Natural killer cell (primary cell): ENCODE measurements at regions not wholly inside any gene's neighbourhood (a gene's known extent, or its start where the extent isn't known, plus 50 kb on each side); places are given as distances from the start of the nearest gene placed in this dataset.

Experiments used
- ATAC-seq, 3 donors: fragments of 150-1000 bp in 2 of 3; fragments of 200-7000 bp in 1 of 3; cut with Tn5 transposase; 1 replicate in 1 of 3; 2 replicates in 2 of 3; pipeline ENCODE4 v1.10.0; 2021; ENCODE audit warnings: mild to moderate bottlenecking in 2 of 3, moderate library complexity in 2 of 3
- DNase-seq, 2 donors: peaks; one replicate each; pipeline versions ENCODE4 v3.0.0 to v3.0.0-alpha.2; 2013 to 2021; ENCODE audit warnings: mixed read lengths in 1 of 2
- H3K27ac ChIP-seq: one replicate; pipeline ENCODE4 v1.5.1; 2013; ENCODE audit warnings: mild to moderate bottlenecking, low read length
- H3K27me3 ChIP-seq: one replicate; pipeline ENCODE4 v1.6.1; 2013; ENCODE audit warnings: low read length; ENCODE audit not compliant: control insufficient read depth, insufficient read depth
- H3K36me3 ChIP-seq: one replicate; pipeline ENCODE4 v1.6.1; 2013; ENCODE audit warnings: low read length; ENCODE audit not compliant: control insufficient read depth, insufficient read depth
- H3K4me1 ChIP-seq: one replicate; pipeline ENCODE4 v1.6.1; 2013; ENCODE audit warnings: low read length; ENCODE audit not compliant: control insufficient read depth, insufficient read depth
- H3K4me3 ChIP-seq: one replicate; pipeline ENCODE4 v1.5.1; 2013; ENCODE audit warnings: low read length
- H3K9me3 ChIP-seq: one replicate; pipeline ENCODE4 v1.6.1; 2013; ENCODE audit warnings: low read length; ENCODE audit not compliant: control insufficient read depth, insufficient read depth
- H3K27ac Mint-ChIP-seq, 2 donors: one replicate each; pipeline ENCODE4 v1.8.0; 2022; ENCODE audit warnings: mild to moderate bottlenecking in 2 of 2, mixed read lengths in 2 of 2, moderate library complexity in 1 of 2
- H3K27me3 Mint-ChIP-seq, 2 donors: one replicate each; pipeline ENCODE4 v1.8.0; 2022; ENCODE audit warnings: low read depth in 2 of 2, mixed read lengths in 2 of 2
- H3K36me3 Mint-ChIP-seq: one replicate; pipeline ENCODE4 v1.8.0; 2022; ENCODE audit warnings: mixed read lengths
- H3K4me1 Mint-ChIP-seq, 2 donors: one replicate each; pipeline ENCODE4 v1.8.0; 2022; ENCODE audit warnings: mixed read lengths in 2 of 2
- H3K4me3 Mint-ChIP-seq: one replicate; pipeline ENCODE4 v1.8.0; 2022; ENCODE audit warnings: mild to moderate bottlenecking, moderate library complexity, mixed read lengths
- H3K9me3 Mint-ChIP-seq, 2 donors: one replicate each; pipeline ENCODE4 v1.8.0; 2022; ENCODE audit warnings: mixed read lengths in 2 of 2
- WGBS: methylation state at CpG from one replicate; pipeline ENCODE4 v1.1.7; 2013; ENCODE audit warnings: missing lambda C conversion rate; ENCODE audit not compliant: insufficient coverage; 5-methylcytosine and 5-hydroxymethylcytosine counted together
- intact Hi-C: fragments of 100-400 bp; cut with micrococcal nuclease; formaldehyde crosslinking; loops from one replicate; pipeline ENCODE4 v1.14.2; 2022
- TF ChIP-seq, protein P1 (sequence below): fragments of 200-600 bp; IDR thresholded peaks from one replicate; pipeline ENCODE4 v1.8.0; 2022; ENCODE audit warnings: antibody characterized with exemption

GRCh38 chr17:43314611-43315011 lies 80.8 kb upstream of the RNU2-1 start:
- no peaks in the 10 kb centered on the region for H3K36me3 ChIP-seq
- WGBS: 93% methylated on average over 3 of the region's 3 CpGs
- DNase-seq (peak in 1 of 2 donors; percentile 24), ATAC-seq (no peak)
- H3K27ac ChIP-seq: no peak overlapping the region
- H3K9me3 Mint-ChIP-seq: peaks cover 0 to 3% of the 10 kb centered on the region in 2 donors
- no peaks in the 10 kb centered on the region for H3K27me3 Mint-ChIP-seq
- no peak overlapping the region for H3K4me3 Mint-ChIP-seq
- peaks cover 0 to 13% of the 10 kb centered on the region in 2 donors for H3K4me1 Mint-ChIP-seq
- H3K27me3 ChIP-seq: no peaks in the 10 kb centered on the region
- H3K9me3 ChIP-seq: peaks cover 4% of the 10 kb centered on the region
- H3K36me3 Mint-ChIP-seq: no peaks in the 10 kb centered on the region
- no peak overlapping the region for H3K4me3 ChIP-seq
- H3K4me1 ChIP-seq: no peaks in the 10 kb centered on the region
- TF ChIP-seq, protein P1, sequence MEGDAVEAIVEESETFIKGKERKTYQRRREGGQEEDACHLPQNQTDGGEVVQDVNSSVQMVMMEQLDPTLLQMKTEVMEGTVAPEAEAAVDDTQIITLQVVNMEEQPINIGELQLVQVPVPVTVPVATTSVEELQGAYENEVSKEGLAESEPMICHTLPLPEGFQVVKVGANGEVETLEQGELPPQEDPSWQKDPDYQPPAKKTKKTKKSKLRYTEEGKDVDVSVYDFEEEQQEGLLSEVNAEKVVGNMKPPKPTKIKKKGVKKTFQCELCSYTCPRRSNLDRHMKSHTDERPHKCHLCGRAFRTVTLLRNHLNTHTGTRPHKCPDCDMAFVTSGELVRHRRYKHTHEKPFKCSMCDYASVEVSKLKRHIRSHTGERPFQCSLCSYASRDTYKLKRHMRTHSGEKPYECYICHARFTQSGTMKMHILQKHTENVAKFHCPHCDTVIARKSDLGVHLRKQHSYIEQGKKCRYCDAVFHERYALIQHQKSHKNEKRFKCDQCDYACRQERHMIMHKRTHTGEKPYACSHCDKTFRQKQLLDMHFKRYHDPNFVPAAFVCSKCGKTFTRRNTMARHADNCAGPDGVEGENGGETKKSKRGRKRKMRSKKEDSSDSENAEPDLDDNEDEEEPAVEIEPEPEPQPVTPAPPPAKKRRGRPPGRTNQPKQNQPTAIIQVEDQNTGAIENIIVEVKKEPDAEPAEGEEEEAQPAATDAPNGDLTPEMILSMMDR: no peak
- intact Hi-C loops: loop anchor here (10.0 kb wide), 1 partner anchor 140 kb away; the partner anchor contains the start of gene NBR1
- H3K27ac Mint-ChIP-seq: no peak overlapping the region

DNA sequence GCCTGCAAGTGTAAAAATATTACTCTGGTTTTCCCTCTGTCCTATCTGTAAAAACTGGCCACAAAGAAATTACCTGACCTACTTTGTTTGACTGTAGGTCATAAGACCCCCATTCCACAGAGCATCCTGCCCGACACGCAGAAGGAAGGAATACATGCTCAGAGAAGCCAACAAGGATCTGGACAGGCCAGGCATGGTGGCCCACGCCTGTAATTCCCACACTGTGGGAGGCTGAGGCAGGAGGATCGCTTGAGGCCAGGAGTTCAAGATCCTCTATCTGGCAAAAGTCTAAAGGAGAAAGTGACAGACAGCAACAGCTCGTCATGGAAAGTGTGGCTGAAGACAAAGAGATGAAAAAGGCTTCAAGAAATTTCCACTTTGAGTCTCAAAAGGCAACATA lies 78.2 kb upstream of the RNU2-1 start:
- ATAC-seq (no peak), DNase-seq (no peak)
- Mint-ChIP-seq H3K4me3 (no peak overlapping the region), H3K36me3 (no peaks in the 10 kb centered on the region), H3K9me3 (no peaks in the 10 kb centered on the region), H3K27me3 (no peaks in the 10 kb centered on the region), H3K27ac (peak overlapping the region in 1 of 2 donors; percentile 11), H3K4me1 (no peaks in the 10 kb centered on the region)
- intact Hi-C loops: loop anchor here (10.0 kb wide), 1 partner anchor 137 kb away; the partner anchor contains the start of gene NBR1
- no peaks in the 10 kb centered on the region for H3K36me3 ChIP-seq
- H3K4me1 ChIP-seq: no peaks in the 10 kb centered on the region
- no peaks in the 10 kb centered on the region for H3K27me3 ChIP-seq
- H3K9me3 ChIP-seq: no peaks in the 10 kb centered on the region
- TF ChIP-seq, protein P1: no peak
- no peak overlapping the region for H3K4me3 ChIP-seq
- 86% methylated on average over 5 of the region's 5 CpGs for WGBS
- no peak overlapping the region for H3K27ac ChIP-seq

GRCh38 chr17:43309505-43310332 lies 75.9 kb upstream of the RNU2-1 start:
- 15% methylated on average over 7 of the region's 12 CpGs for WGBS
- H3K9me3 Mint-ChIP-seq: no peaks in the 10 kb centered on the region
- intact Hi-C loops: loop anchor here (10.0 kb wide), 1 partner anchor 135 kb away; the partner anchor contains the start of gene NBR1

More at GRCh38 chr17:43309505-43310332, 75.9 kb upstream of the RNU2-1 start:
- Mint-ChIP-seq H3K4me3 (no peak overlapping the region), H3K27ac (no peak overlapping the region), H3K36me3 (no peaks in the 10 kb centered on the region), H3K4me1 (no peaks in the 10 kb centered on the region), H3K27me3 (no peaks in the 10 kb centered on the region)
- Histone ChIP-seq H3K4me1 (no peaks in the 10 kb centered on the region), H3K36me3 (no peaks in the 10 kb centered on the region), H3K9me3 (no peaks in the 10 kb centered on the region), H3K4me3 (no peak overlapping the region), H3K27me3 (no peaks in the 10 kb centered on the region), H3K27ac (no peak overlapping the region)
- ATAC-seq: no peak
- peak in 1 of 2 donors; percentile 28 for DNase-seq
- TF ChIP-seq, protein P1: no peak
